ENCODE measurements at regions not wholly inside any gene's neighbourhood (a gene's known extent, or its start where the extent isn't known, plus 50 kb on each side); places are given as distances from the start of the nearest gene placed in this dataset.

GRCh38 chr2:136178941-136179601 is 61.1 kb upstream of the CXCR4 start:
- no peaks in the 10 kb centered on the region for H4K20me1 ChIP-seq (ENCODE audit: control insufficient read depth, insufficient read depth, insufficient read length)
- H3K4me2 ChIP-seq (ENCODE audit: insufficient read depth, insufficient read length, low read length) = no peak overlapping the region
- H3T11ph ChIP-seq (ENCODE audit: low read length) = no peak overlapping the region
- no peaks in the 10 kb centered on the region for H3K4me1 ChIP-seq (ENCODE audit: insufficient read depth, low read length)
- no peak overlapping the region for H3K14ac ChIP-seq (ENCODE audit: insufficient read depth, low read length)
- H3K4ac ChIP-seq (ENCODE audit: low read depth, low read length) = no peak overlapping the region
- H2BK20ac ChIP-seq (ENCODE audit: low read depth, low read length, poor library complexity, severe bottlenecking) = no peak overlapping the region
- H3K4me1 Mint-ChIP-seq = peaks cover 5 to 8% of the 10 kb centered on the region in 2 experiments
- H3K9me3 ChIP-seq (ENCODE audit: control insufficient read depth, low read depth, low read length) = no peaks in the 10 kb centered on the region
- H3K27me3 ChIP-seq (ENCODE audit: insufficient read depth, low read length) = no peaks in the 10 kb centered on the region
- H2BK12ac ChIP-seq (ENCODE audit: insufficient read length, low read depth, low read length) = no peak overlapping the region
- no peaks in the 10 kb centered on the region for H3K9me3 Mint-ChIP-seq
- no peak overlapping the region for H2BK5ac ChIP-seq (ENCODE audit: insufficient read length, low read length)
- no peak overlapping the region for H3K23ac ChIP-seq (ENCODE audit: insufficient read length, low read depth, low read length)
- no peak overlapping the region for H3K27ac ChIP-seq (ENCODE audit: insufficient read length, low read depth, low read length)
- no peak overlapping the region for H3K18ac ChIP-seq (ENCODE audit: insufficient read length, low read depth, low read length)
- no peaks in the 10 kb centered on the region for H3K79me1 ChIP-seq (ENCODE audit: insufficient read depth, low read depth, low read length, poor library complexity, severe bottlenecking)
- no peaks in the 10 kb centered on the region for H3K79me2 ChIP-seq (ENCODE audit: insufficient read depth, low read length)
- no peak overlapping the region for H3K4me3 Mint-ChIP-seq
- H3K36me3 Mint-ChIP-seq (ENCODE audit: insufficient read depth in 1 of 3, low read depth in 3 of 3) = peaks cover 0 to 3% (median 0%) of the 10 kb centered on the region in 3 experiments; a peak in 2 of 7 replicates
- no CpG with 5 or more reads among the region's 3 CpGs for WGBS (ENCODE audit: extremely low coverage, insufficient read length, low lambda C conversion rate)
- no peak overlapping the region for H4K8ac ChIP-seq (replicated peaks; ENCODE audit: insufficient read length, low read depth, low read length)
- no peaks in the 10 kb centered on the region for H3K23me2 ChIP-seq (ENCODE audit: insufficient read length, low read depth, low read length, poor library complexity, severe bottlenecking)
- no peak overlapping the region for H3K56ac ChIP-seq (ENCODE audit: insufficient read length, low read depth, low read length)
- TF ChIP-seq CTCF (conservative IDR thresholded peaks at IDR 0.05) = no peak
- no peak overlapping the region for H2AK5ac ChIP-seq (ENCODE audit: insufficient read length, low read length)
- H4K91ac ChIP-seq (ENCODE audit: insufficient read length, low read depth, low read length) = no peak overlapping the region
- H2AFZ ChIP-seq (ENCODE audit: low read length) = no peak overlapping the region
- H2BK15ac ChIP-seq (ENCODE audit: low read depth, low read length) = no peak overlapping the region
- no peak overlapping the region for H2BK120ac ChIP-seq (ENCODE audit: low read depth, low read length, poor library complexity, severe bottlenecking)
- H4K5ac ChIP-seq (ENCODE audit: insufficient read length, low read depth, low read length) = no peak overlapping the region
- no peak for DNase-seq
- H3K9ac ChIP-seq (ENCODE audit: extremely low read depth, insufficient read length, low read length) = no peak overlapping the region
- H3K27me3 Mint-ChIP-seq (ENCODE audit: low read depth) = peaks cover 3% of the 10 kb centered on the region
- no peak overlapping the region for H3K27ac Mint-ChIP-seq
